IPS-20b (cell line): ENCODE measurements at regions not wholly inside any gene's neighbourhood (a gene's known extent, or its start where the extent isn't known, plus 50 kb on each side); places are given as distances from the start of the nearest gene placed in this dataset.

Source experiments
- H3K27ac ChIP-seq: one replicate; pipeline ENCODE4 v1.5.1; 2013; ENCODE audit warnings: low read length
- H3K27me3 ChIP-seq: 2 replicates; pipeline ENCODE4 v1.6.1; 2013; ENCODE audit warnings: mild to moderate bottlenecking, low read length, inconsistent platforms; ENCODE audit not compliant: insufficient read depth
- H3K36me3 ChIP-seq: 2 replicates; pipeline ENCODE4 v1.6.1; 2013; ENCODE audit warnings: low read depth, mild to moderate bottlenecking, inconsistent platforms, low read length, moderate library complexity; ENCODE audit not compliant: insufficient read depth
- H3K4me1 ChIP-seq: 2 replicates; pipeline ENCODE4 v1.6.1; 2013; ENCODE audit warnings: mild to moderate bottlenecking, control low read depth, inconsistent platforms, low read length, moderate library complexity; ENCODE audit not compliant: insufficient read depth
- H3K4me3 ChIP-seq: 2 replicates; pipeline ENCODE4 v1.5.1; 2013; ENCODE audit warnings: mild to moderate bottlenecking, low read length, inconsistent platforms
- H3K9ac ChIP-seq: 2 replicates; pipeline ENCODE4 v1.6.1; 2013; ENCODE audit warnings: low read depth, mild to moderate bottlenecking, inconsistent platforms, low read length, moderate library complexity
- H3K9me3 ChIP-seq: 2 replicates; pipeline ENCODE4 v1.6.1; 2013; ENCODE audit warnings: mild to moderate bottlenecking, low read depth, low read length, inconsistent platforms; ENCODE audit not compliant: insufficient read depth

DNA sequence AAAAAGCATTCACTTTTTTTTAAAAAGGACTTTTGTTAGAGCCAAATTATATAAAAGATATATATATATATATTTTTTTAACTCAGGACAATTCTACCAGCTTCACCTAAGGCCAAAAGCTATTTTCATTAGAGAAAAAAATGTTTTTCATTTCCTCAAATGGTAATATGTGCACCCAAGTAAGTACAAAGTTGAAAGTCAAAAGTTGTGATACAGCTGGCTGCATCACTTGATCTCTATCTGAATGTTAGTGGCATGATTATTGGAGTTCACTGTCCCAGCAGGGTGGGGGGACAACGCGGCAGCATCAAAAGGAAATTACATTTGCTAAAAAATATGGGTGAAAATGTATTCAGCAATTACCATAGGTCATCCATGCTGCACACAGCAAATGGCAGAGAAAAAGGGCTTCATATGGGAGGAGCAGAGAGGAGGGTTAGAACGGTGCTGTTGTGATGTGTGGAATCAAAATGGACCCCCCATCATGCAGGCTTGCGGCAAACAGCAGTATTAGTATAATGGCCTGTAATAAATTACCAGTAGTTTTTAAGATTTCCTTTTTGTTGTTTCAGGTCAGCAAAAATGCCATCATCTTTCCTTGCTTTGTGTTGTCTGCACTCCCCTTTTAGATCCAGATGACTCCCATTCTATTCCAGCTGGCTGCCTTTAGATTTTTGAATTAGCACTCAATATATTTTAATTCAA lies 253.7 kb downstream of the MAT2B start:
- H3K27me3 ChIP-seq, result no peaks in the 10 kb centered on the region
- no peaks in the 10 kb centered on the region for H3K9me3 ChIP-seq
- no peak overlapping the region for H3K4me3 ChIP-seq
- no peaks in the 10 kb centered on the region for H3K36me3 ChIP-seq
- H3K4me1 ChIP-seq, result no peaks in the 10 kb centered on the region
- H3K27ac ChIP-seq, result no peak overlapping the region
- no peak overlapping the region for H3K9ac ChIP-seq

DNA sequence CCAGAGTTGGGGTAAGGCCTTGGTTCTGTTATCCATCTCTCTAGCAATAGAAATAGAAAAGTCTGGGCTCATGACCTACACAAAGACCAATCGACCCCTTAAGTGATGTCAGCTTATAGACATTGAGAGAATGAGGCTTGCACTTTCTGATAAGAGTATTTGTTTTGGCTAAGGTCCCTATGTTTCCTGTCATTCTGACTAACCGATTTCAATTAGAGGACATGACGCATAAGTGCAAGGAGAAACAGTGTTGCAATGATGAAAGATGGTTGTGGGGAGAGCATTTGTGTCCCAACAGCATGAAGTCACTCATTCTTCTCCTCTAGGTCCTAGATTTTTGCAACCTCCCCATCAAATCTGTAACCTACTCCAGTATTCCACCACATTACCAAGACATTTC lies 255.1 kb downstream of the MAT2B start:
- Histone ChIP-seq H3K9me3 (no peaks in the 10 kb centered on the region), H3K4me3 (no peak overlapping the region), H3K27ac (no peak overlapping the region), H3K36me3 (no peaks in the 10 kb centered on the region), H3K4me1 (no peaks in the 10 kb centered on the region), H3K9ac (no peak overlapping the region), H3K27me3 (no peaks in the 10 kb centered on the region)

DNA sequence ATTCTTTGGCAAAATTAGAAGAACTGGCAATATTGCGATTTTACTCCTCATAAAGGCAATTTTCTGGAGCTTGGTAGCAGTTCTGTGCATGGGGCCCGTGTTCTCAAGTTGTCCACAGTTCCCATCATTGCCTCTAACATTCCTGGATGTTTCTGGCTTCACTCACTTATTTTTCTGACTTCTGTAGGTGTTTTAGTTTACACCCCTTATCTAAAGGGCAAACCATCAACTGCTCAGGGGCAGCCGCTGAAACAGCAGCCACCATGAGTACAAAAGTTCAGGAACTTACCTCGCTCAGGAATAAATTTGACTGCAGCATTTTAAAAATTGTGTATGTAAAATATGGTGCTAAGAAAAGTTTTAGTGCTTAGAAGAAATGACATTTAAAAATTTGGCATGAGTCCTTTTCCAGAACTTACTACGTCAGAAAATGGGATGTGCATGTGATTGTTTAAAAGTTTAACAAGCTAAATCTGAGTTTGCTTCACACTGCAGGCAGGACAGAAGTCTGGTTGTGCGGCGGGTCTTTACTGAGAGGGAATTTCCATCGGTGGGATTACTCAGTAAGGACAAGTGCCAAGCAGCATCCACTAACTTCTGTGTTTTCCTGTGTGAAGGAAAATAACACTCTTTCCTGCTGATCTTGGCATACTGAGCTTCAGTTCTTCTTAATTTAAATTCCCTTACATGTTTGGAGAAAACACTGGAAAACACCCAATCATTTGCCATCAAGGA lies 261.7 kb downstream of the MAT2B start:
- no peaks in the 10 kb centered on the region for H3K27me3 ChIP-seq
- no peaks in the 10 kb centered on the region for H3K36me3 ChIP-seq
- H3K4me1 ChIP-seq, result no peaks in the 10 kb centered on the region
- H3K9me3 ChIP-seq, result no peaks in the 10 kb centered on the region
- H3K4me3 ChIP-seq, result no peak overlapping the region
- no peak overlapping the region for H3K9ac ChIP-seq
- no peak overlapping the region for H3K27ac ChIP-seq

DNA sequence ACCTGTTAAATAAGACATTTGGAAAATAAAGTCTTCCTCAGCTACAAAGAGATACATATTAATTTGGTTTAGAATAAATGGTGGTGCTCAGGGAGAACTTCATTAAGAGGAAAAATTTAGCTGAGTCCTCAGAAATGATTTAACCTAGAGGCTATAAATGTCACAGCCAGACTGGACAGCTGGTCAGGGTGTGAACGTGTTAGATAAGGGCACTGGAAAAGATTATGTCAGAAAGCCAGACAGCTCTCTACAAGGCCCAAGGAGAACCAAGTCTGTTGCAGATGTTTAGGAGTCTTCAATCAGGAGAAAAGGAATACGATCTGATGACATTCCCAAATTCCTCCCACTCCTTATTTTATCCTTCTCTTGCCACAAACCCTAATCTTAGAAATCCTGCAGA lies 265.2 kb downstream of the MAT2B start:
- Histone ChIP-seq H3K4me1 (no peaks in the 10 kb centered on the region), H3K27me3 (no peaks in the 10 kb centered on the region), H3K36me3 (no peaks in the 10 kb centered on the region), H3K9ac (no peak overlapping the region), H3K4me3 (no peak overlapping the region), H3K9me3 (no peaks in the 10 kb centered on the region), H3K27ac (no peak overlapping the region)

DNA sequence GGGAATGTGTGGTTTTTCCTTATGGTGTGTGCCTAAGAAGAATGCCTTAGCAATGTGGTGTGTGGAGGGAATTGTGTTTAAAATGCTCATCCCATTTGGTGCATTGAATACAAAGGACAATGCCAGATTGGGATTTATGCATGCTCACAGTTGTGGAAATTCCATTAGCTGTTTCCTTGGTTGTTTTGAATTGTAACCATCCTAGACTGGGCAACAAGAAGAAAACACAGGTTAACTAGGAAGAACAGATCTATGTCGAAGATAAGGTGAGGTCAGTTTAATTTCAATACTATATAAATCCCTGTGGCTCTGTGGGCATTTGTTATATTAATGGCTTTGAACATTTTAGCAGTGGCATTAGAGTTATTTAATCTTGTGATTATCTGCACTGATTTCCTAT lies 266.8 kb downstream of the MAT2B start:
- H3K27me3 ChIP-seq, result no peaks in the 10 kb centered on the region
- no peaks in the 10 kb centered on the region for H3K9me3 ChIP-seq
- H3K4me1 ChIP-seq, result no peaks in the 10 kb centered on the region
- H3K4me3 ChIP-seq, result no peak overlapping the region
- no peak overlapping the region for H3K27ac ChIP-seq
- no peaks in the 10 kb centered on the region for H3K36me3 ChIP-seq
- no peak overlapping the region for H3K9ac ChIP-seq

DNA sequence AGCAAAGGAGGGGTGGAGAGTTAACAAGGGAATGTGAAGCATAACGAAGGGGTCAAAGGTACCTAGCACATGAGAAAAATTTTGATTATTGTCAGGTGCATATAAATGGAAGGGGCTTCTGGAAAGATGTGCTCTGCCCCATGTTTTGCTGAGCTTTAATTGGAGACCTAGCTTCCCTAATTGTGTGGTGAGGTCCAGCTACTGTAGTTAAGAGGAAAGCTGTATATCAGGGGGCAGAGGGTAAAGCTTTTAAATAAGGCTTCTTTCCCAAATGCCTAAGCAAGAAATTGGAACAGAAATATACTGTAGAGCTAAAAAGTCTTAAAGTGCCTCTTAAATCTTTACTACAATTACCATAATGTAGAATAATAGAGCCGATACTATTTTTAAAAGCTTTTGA lies 267.2 kb downstream of the MAT2B start:
- Histone ChIP-seq H3K27ac (no peak overlapping the region), H3K27me3 (no peaks in the 10 kb centered on the region), H3K4me3 (no peak overlapping the region), H3K4me1 (no peaks in the 10 kb centered on the region), H3K9me3 (no peaks in the 10 kb centered on the region), H3K36me3 (no peaks in the 10 kb centered on the region), H3K9ac (no peak overlapping the region)

DNA sequence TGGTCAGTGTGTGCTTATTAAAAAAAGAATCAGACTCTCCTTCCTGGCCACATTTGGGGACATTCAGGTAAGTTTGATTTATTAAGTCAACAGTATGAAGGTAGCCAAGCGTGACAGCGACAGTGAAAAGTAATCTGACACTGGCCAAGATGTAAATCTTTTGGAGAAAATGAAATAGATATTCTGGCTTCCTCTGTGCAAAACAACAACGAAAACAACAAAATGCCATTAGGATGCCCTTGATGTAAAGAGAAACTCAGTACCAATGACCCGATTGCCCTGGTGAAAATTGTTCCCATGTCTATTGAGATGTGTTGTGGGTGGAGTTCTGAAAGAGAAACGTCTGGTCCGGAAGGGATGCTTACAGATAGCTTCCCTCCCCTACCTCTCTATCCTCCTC lies 267.8 kb downstream of the MAT2B start:
- H3K9me3 ChIP-seq, result no peaks in the 10 kb centered on the region
- H3K4me3 ChIP-seq, result no peak overlapping the region
- no peaks in the 10 kb centered on the region for H3K27me3 ChIP-seq
- no peaks in the 10 kb centered on the region for H3K36me3 ChIP-seq
- no peaks in the 10 kb centered on the region for H3K4me1 ChIP-seq
- no peak overlapping the region for H3K9ac ChIP-seq
- H3K27ac ChIP-seq, result no peak overlapping the region

DNA sequence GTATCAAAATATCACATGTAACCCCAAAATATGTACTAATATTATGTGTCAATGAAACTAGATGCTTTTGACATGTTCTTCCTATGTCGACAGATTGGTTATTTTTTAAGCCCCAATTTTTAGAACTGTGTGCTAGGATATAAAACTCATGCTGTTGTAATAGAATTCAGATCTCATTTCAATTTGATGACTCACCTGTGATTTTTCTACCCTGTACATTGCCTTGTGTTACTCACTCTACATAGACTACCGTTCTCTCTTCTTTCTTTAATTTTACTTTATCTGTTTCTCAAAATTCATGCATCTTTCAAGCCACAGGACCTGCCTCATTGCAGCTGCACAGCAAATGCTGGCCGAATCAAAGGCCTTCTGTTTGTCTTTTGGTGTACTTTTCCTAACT lies 284.5 kb downstream of the MAT2B start:
- Histone ChIP-seq H3K9me3 (no peaks in the 10 kb centered on the region), H3K27ac (no peak overlapping the region), H3K4me3 (no peak overlapping the region), H3K9ac (no peak overlapping the region), H3K4me1 (no peaks in the 10 kb centered on the region), H3K27me3 (no peaks in the 10 kb centered on the region), H3K36me3 (no peaks in the 10 kb centered on the region)

DNA sequence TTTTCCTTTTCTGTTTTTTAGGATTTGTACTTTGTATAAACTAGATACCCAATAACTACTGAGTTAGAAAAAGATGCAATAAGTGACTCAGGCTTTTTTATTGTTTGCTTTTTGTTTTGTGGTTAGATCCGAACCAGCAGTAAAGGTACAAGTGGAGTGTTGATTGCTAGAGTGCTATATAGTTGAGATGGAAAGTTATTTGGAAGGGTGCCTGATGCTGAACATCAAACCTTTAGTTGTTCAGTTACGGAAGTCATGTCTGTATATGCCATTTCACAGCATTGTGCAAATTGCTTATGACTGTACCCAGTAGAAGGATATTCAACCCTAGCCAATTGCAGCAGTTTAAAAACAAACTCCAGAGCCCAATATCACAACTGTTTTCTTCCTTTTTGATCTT lies 285.1 kb downstream of the MAT2B start:
- no peaks in the 10 kb centered on the region for H3K36me3 ChIP-seq
- no peaks in the 10 kb centered on the region for H3K4me1 ChIP-seq
- H3K9ac ChIP-seq, result no peak overlapping the region
- H3K27ac ChIP-seq, result no peak overlapping the region
- no peaks in the 10 kb centered on the region for H3K9me3 ChIP-seq
- H3K27me3 ChIP-seq, result no peaks in the 10 kb centered on the region
- no peak overlapping the region for H3K4me3 ChIP-seq

DNA sequence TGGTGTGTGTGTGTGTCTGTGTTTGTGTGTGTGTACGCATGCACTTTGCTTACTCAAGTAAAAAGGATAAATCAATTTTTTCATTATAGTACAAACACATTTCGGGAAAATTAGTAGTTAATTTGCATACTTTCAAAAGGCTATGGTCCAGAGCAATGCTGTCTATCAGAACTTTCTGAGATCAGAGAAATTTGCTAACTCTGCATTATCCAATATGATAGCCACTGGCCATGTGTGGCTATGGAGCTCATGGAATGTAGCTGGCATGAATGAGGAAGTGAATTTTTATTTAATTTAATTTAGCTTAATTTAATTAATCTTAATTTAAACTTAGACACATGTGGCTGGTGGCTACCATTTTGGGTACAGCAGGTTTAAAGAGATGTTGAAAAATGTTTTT lies 289.6 kb downstream of the MAT2B start:
- H3K4me1 ChIP-seq, result no peaks in the 10 kb centered on the region
- no peaks in the 10 kb centered on the region for H3K27me3 ChIP-seq
- no peak overlapping the region for H3K4me3 ChIP-seq
- H3K9me3 ChIP-seq, result no peaks in the 10 kb centered on the region
- H3K9ac ChIP-seq, result no peak overlapping the region
- H3K36me3 ChIP-seq, result no peaks in the 10 kb centered on the region
- H3K27ac ChIP-seq, result no peak overlapping the region

DNA sequence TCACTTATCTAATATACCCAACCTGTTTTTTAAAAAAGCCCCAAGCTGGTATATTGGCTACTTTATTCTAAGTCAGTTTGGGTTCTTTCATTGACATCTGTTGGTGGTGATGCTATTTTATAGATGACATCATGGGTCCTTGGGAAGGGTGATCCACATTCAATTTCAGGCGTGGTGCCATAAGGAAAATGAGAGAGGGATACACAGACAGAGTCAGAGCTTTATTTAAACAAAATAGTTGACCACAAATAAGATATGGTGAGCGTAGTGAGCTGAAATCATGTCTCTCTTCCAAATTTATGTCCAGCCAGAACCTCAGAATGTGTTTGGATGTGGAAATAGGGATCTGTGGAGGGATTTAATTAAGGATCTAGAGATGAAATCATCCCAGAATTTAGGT lies 302.4 kb downstream of the MAT2B start:
- no peaks in the 10 kb centered on the region for H3K27me3 ChIP-seq
- no peak overlapping the region for H3K9ac ChIP-seq
- no peaks in the 10 kb centered on the region for H3K36me3 ChIP-seq

DNA sequence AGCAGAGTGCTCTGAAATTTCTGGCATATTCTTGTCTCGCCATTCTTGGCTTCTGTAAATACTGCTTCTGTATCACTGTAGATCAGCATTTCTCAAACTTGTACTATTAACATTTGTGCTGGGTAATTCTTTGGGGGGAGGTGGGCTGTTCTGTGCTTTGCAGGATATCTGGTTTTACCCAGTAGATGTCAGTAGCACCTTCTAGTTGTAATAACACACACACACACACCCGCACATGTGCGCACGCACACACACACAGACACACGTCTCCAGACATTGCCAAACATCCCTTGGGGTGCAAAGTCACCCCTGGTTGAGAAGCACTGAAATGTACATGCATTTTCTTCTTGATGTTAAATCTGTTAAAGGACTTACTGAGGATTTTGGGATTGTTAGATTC lies 304.1 kb downstream of the MAT2B start:
- Histone ChIP-seq H3K4me3 (no peak overlapping the region), H3K4me1 (no peaks in the 10 kb centered on the region), H3K36me3 (no peaks in the 10 kb centered on the region), H3K9ac (no peak overlapping the region), H3K27me3 (no peaks in the 10 kb centered on the region), H3K9me3 (no peaks in the 10 kb centered on the region), H3K27ac (no peak overlapping the region)

More for the DNA sequence above, 302.4 kb downstream of the MAT2B start:
- no peak overlapping the region for H3K4me3 ChIP-seq
- H3K4me1 ChIP-seq, result no peaks in the 10 kb centered on the region
- H3K27ac ChIP-seq, result no peak overlapping the region
- H3K9me3 ChIP-seq, result no peaks in the 10 kb centered on the region
